DMS 273 treated with DMSO at 0.1 percent for 48 hours (cell line): ENCODE measurements at regions not wholly inside any gene's neighbourhood (a gene's known extent, or its start where the extent isn't known, plus 50 kb on each side); places are given as distances from the start of the nearest gene placed in this dataset.
"Not testable (repeated sequence)": the region's sequence is repeated elsewhere in the genome, so short reads cannot be mapped to it uniquely, and the experiment has no call there.

Experiments
- DNase-seq: peaks from one replicate; lab custom pipeline; 2025; lab: John Stamatoyannopoulos, UW

DNA sequence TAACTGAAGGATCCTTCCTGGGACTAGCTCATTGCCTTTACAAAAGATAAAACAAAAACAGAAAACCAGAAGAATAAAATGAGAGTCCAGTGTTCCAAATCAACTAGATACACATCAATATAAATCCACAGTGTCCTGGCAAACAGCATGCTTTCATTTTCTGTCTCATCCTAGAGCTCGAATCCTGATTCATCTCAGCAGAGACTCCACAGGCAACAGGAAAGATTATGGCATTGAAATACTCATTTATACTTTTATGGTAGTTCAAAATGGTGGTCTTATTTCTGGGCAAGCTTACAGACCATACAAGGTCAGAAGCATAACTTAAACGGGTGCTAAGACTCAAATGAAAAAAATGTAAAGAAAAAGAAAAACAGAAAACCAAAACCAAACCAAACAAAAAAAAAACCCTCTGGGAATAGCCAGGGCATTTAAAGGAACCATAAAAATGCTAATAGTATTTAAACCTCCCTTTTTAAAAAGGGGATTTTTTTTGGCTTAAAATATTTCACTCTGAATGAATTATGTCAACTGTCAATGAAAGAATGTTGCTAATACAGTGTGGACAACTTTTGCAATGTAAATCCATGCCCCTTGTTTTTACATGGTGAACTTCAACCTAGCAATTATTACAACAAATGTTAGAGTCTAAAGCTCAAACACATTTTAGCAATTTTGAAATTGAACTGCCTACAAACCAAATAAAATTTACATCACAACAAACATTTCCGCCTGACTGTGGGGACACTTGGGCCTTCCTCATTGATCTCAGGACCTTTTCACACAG is 57.9 kb downstream of the GPR101 start:
- no peak for DNase-seq

- DNase-seq: no peak
These were observed 65.8 kb downstream of the GPR101 start for GRCh38 chrX:136967966-136968365.

- DNase-seq: no peak
These were observed 69.8 kb downstream of the GPR101 start for GRCh38 chrX:136963973-136964372.

- DNase-seq: no peak
These were observed 72.1 kb downstream of the GPR101 start for GRCh38 chrX:136961594-136962135.

DNA sequence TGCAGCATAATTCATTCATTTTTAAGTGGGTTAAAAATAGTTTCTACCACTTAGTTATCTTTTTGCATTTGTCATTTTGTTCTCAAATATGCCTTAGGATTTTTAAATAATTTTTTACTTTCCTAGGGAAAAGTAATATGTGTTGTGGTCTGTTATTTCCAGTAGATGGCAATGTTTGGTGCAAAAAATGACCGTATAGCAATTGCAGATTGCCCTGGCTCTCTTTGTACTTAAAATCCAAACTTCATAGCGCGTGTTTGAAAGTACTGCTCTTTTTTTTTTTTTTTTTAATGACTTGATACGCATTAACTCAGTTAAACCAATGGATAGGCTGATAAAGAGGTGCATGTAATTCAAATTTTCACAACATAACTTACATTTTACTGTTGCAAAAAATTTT is 74.4 kb upstream of the RBMX start:
- DNase-seq: peak; percentile 6

- DNase-seq: peak; percentile 28
These were observed 73.6 kb upstream of the RBMX start for GRCh38 chrX:136953867-136954787.

GRCh38 chrX:136950211-136950610 is 69.7 kb upstream of the RBMX start:
- no peak for DNase-seq

GRCh38 chrX:136941396-136942337 is 61.1 kb upstream of the RBMX start:
- DNase-seq: no peak

GRCh38 chrX:136936183-136936549 is 55.6 kb upstream of the RBMX start:
- no peak for DNase-seq

DNA sequence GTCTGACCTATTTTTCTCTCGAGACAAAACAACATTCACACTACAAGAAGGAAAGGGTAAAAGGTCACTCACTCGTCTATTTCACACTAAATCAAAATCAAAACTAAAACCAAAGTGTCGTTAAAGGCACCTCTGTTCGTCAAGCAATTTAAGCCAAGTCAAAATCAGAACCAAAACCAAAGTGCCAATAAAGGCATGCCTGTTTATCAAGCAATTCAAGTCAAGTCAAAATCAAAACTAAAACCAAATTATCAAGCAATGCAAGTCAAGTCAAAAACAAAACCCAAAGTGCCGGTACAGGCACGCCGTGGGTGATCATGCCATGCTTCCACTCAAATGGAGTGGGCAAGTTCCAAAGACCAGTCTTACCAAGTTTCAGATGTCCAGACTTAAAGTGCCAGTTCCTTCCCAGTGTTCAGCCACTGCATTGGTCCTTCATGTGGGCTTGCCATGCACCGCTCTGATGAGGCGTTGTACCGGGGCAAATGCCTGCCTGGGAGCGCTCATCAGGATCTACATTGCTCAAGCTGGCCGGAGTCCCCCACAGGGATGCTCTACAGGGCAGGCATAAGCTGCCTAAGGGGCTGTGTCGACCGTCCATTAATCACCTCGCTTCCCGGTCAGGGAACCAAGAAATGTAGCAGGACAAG is 55.1 kb upstream of the RBMX start:
- not testable (repeated sequence) for DNase-seq

- not testable (repeated sequence) for DNase-seq
These were observed 54.1 kb upstream of the RBMX start for GRCh38 chrX:136934652-136935051.

DNA sequence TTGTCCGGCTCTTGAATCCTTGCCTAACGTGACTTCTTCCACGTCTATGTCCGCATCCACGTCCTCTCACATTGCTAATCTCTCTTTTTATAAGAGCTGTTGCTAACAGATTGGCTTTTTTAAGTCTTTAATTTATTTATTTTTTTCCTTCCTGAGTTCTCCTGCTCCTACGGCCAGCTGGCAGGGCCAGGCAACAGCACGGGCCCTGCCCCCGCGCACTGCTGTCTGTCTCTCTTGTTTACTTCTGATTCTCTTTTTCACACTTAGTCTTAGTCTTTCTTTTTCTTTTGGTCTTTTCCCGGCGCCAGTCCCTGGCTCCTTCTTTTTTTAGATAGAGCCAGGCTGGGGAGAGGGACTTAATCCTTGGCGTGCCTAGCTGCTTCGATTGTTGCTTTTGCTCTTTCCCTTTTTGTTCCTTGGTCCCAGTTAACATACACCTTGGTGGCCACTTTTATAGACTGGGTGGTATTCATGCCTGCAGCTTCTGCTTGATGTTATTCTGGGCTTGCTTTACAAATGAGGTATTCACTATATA is 53.2 kb upstream of the RBMX start:
- peak; percentile 50 for DNase-seq

DNA sequence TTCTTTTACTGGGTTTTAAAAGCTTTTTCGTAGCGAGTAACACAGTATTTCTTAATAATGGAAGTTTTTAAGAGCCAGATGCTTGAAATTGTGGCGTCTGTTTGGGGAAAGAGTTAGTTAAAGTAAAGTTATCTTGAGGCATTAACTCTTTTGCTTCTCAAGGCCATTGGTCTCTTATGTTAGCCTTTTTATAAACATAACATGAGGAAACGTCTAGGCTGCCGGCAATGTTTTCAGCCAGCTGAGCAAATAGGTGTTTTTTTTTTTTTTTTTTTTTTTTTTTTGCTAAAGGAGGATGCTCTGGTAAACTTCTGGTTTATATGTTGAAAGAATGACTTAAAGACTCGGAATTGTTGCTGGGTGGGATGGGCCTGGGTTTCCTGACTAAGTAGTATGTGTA is 51.1 kb upstream of the RBMX start:
- no peak for DNase-seq
